WTC11 (cell line): ENCODE measurements at regions not wholly inside any gene's neighbourhood (a gene's known extent, or its start where the extent isn't known, plus 50 kb on each side); places are given as distances from the start of the nearest gene placed in this dataset.

Source experiments
- ATAC-seq: fragments of 200-7000 bp; cut with Tn5 transposase; 2 replicates; pipeline ENCODE4 v1.10.0; 2021; ENCODE audit warnings: mild to moderate bottlenecking, moderate library complexity
- CTCF ChIA-PET: fragments of 300-600 bp; sonication (Branson Sonifier 250); formaldehyde crosslinking; loops from one replicate; lab custom pipeline; 2021; ENCODE audit warnings: antibody characterized with exemption; lab: Charles Lee
- POLR2A ChIA-PET: fragments of 350-600 bp; sonication (Branson Sonifier 250); formaldehyde crosslinking; loops from one replicate; lab custom pipeline; 2021; ENCODE audit warnings: antibody characterized with exemption; lab: Charles Lee
- DNase-seq: peaks from one replicate; pipeline ENCODE4 v3.0.0; 2021; ENCODE audit warnings: low spot score
- H3K27ac Mint-ChIP-seq: 2 replicates; pipeline ENCODE4 v1.8.0; 2021; ENCODE audit warnings: mixed read lengths
- H3K27me3 Mint-ChIP-seq: 2 replicates; pipeline ENCODE4 v1.8.0; 2021; ENCODE audit warnings: low read depth, mild to moderate bottlenecking, moderate library complexity, mixed read lengths
- H3K36me3 Mint-ChIP-seq: 2 replicates; pipeline ENCODE4 v1.8.0; 2021; ENCODE audit warnings: mixed read lengths
- H3K4me1 Mint-ChIP-seq: 2 replicates; pipeline ENCODE4 v1.8.0; 2022; ENCODE audit warnings: mixed read lengths
- H3K4me3 Mint-ChIP-seq: 2 replicates; pipeline ENCODE4 v1.8.0; 2021; ENCODE audit warnings: mild to moderate bottlenecking, moderate library complexity, mixed read lengths
- H3K9me3 Mint-ChIP-seq: 2 replicates; pipeline ENCODE4 v1.8.0; 2021; ENCODE audit warnings: mixed read lengths
- ATF1 ChIP-seq: sonication (generic); formaldehyde crosslinking; IDR thresholded peaks from 2 replicates; pipeline ENCODE4 v1.8.1; 2023; ENCODE audit warnings: mild to moderate bottlenecking, moderate library complexity, missing genetic modification reagents
- CREB1 ChIP-seq: sonication (generic); formaldehyde crosslinking; IDR thresholded peaks from 2 replicates; pipeline ENCODE4 v1.8.0; 2023; ENCODE audit warnings: mild to moderate bottlenecking, missing genetic modification reagents
- ESRRA ChIP-seq: sonication (generic); formaldehyde crosslinking; IDR thresholded peaks from 2 replicates; pipeline ENCODE4 v1.8.1; 2022; ENCODE audit warnings: mild to moderate bottlenecking, missing genetic modification reagents, borderline replicate concordance
- HMGA2 ChIP-seq: fragments of 250-450 bp; sonication (Bioruptor Pico); IDR thresholded peaks from 2 replicates; pipeline ENCODE4 v1.4.0; 2021; ENCODE audit warnings: mild to moderate bottlenecking, moderate library complexity
- JUN ChIP-seq: sonication (generic); formaldehyde crosslinking; IDR thresholded peaks from 2 replicates; pipeline ENCODE4 v1.8.0; 2023; ENCODE audit warnings: mild to moderate bottlenecking, missing genetic modification reagents
- SMAD4 ChIP-seq: sonication (generic); formaldehyde crosslinking; IDR thresholded peaks from 2 replicates; pipeline ENCODE4 v1.8.0; 2022; ENCODE audit warnings: mild to moderate bottlenecking, missing genetic modification reagents
- TEAD4 ChIP-seq: sonication (generic); formaldehyde crosslinking; IDR thresholded peaks from 2 replicates; pipeline ENCODE4 v1.8.0; 2022; ENCODE audit warnings: mild to moderate bottlenecking, missing genetic modification reagents
- ZNF138 ChIP-seq: sonication (generic); formaldehyde crosslinking; conservative IDR thresholded peaks from 2 replicates; pipeline ENCODE4 v1.8.1; 2022; ENCODE audit warnings: mild to moderate bottlenecking, moderate library complexity, missing genetic modification reagents
- TF ChIP-seq, protein P1 (sequence below): sonication (generic); formaldehyde crosslinking; IDR thresholded peaks from 2 replicates; pipeline ENCODE4 v1.8.1; 2023; ENCODE audit warnings: mild to moderate bottlenecking, moderate library complexity, missing genetic modification reagents
- TF ChIP-seq, protein P2 (sequence below): sonication (generic); formaldehyde crosslinking; IDR thresholded peaks from 2 replicates; pipeline ENCODE4 v1.8.1; 2023; ENCODE audit warnings: mild to moderate bottlenecking, missing genetic modification reagents
- TF ChIP-seq, protein P3 (sequence below): sonication (generic); formaldehyde crosslinking; IDR thresholded peaks from 2 replicates; pipeline ENCODE4 v1.8.1; 2022; ENCODE audit warnings: low read depth, mild to moderate bottlenecking, moderate library complexity, missing genetic modification reagents, borderline replicate concordance
- TF ChIP-seq, protein P4 (sequence below): sonication (generic); formaldehyde crosslinking; IDR thresholded peaks from 2 replicates; pipeline ENCODE4 v1.8.0; 2022; ENCODE audit warnings: mild to moderate bottlenecking, missing genetic modification reagents
- TF ChIP-seq, protein P5 (sequence below): sonication (generic); formaldehyde crosslinking; IDR thresholded peaks from 2 replicates; pipeline ENCODE4 v1.8.0; 2023; ENCODE audit warnings: missing genetic modification reagents, mild to moderate bottlenecking, borderline replicate concordance

DNA sequence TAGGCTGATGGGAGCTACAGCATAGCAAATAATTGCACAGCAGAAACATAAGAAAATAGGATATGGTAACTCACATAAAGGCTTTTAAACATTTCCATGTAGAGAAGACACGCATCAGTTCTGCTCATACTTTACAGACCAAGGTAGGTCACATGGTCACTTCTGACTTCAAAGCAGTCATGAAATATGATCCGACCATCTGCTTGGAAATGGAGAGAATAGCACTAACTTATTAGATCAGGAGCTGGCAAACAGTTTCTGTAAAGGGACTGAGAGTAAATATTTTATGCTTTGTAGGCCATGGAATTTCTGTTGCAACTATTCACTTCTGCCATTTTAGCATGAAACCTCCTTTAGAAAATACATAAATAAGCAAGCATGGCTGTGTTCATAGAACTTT lies 936.6 kb upstream of the FANCL start:
- H3K27me3 Mint-ChIP-seq = peaks cover 31% of the 10 kb centered on the region
- no peak for ATAC-seq
- DNase-seq = no peak
- CTCF ChIA-PET = no interaction called here
- no peaks in the 10 kb centered on the region for H3K36me3 Mint-ChIP-seq
- H3K9me3 Mint-ChIP-seq = no peaks in the 10 kb centered on the region
- POLR2A ChIA-PET = no interaction called here
- H3K4me1 Mint-ChIP-seq = peaks cover 25% of the 10 kb centered on the region
- H3K4me3 Mint-ChIP-seq = no peak overlapping the region
- TF ChIP-seq HMGA2 (CRISPR knock-in tag) = no peak
- TF ChIP-seq, protein P1, sequence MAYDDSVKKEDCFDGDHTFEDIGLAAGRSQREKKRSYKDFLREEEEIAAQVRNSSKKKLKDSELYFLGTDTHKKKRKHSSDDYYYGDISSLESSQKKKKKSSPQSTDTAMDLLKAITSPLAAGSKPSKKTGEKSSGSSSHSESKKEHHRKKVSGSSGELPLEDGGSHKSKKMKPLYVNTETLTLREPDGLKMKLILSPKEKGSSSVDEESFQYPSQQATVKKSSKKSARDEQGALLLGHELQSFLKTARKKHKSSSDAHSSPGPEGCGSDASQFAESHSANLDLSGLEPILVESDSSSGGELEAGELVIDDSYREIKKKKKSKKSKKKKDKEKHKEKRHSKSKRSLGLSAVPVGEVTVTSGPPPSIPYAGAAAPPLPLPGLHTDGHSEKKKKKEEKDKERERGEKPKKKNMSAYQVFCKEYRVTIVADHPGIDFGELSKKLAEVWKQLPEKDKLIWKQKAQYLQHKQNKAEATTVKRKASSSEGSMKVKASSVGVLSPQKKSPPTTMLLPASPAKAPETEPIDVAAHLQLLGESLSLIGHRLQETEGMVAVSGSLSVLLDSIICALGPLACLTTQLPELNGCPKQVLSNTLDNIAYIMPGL = no peak
- TF ChIP-seq CREB1 = no peak
- H3K27ac Mint-ChIP-seq = no peak overlapping the region

DNA sequence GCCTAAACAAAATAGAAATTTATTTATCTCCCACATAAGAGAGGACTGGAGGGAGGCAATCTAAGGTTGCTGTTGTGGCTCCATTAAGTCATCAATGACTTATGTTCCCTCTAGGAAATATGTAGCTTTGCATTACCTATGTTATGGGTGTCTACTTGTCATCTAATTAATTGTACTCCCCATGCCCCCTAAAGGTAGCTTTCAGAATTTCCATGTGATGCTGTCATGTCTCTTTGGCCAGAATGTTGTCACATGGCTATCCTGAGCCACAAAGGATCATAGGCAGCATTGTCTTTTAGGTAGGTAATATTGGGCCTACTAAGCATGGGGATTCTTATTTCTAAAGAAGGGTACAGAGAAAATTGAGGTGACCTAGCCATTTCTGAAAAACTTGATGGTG lies 935.6 kb upstream of the FANCL start:
- ChIA-PET CTCF (no interaction called here), POLR2A (no interaction called here)
- no peaks in the 10 kb centered on the region for H3K36me3 Mint-ChIP-seq
- ATAC-seq (0 out of 2 replicates have a peak, but pooled peaks have one; percentile 28), DNase-seq (no peak)
- H3K9me3 Mint-ChIP-seq = no peaks in the 10 kb centered on the region
- TF ChIP-seq ATF1 (CRISPR knock-in tag) (no peak), ESRRA (CRISPR knock-in tag) (no peak), JUN (CRISPR knock-in tag) (no peak), ZNF138 (CRISPR knock-in tag) (no peak), TEAD4 (CRISPR knock-in tag) (no peak), SMAD4 (CRISPR knock-in tag) (no peak)
- TF ChIP-seq, protein P2, sequence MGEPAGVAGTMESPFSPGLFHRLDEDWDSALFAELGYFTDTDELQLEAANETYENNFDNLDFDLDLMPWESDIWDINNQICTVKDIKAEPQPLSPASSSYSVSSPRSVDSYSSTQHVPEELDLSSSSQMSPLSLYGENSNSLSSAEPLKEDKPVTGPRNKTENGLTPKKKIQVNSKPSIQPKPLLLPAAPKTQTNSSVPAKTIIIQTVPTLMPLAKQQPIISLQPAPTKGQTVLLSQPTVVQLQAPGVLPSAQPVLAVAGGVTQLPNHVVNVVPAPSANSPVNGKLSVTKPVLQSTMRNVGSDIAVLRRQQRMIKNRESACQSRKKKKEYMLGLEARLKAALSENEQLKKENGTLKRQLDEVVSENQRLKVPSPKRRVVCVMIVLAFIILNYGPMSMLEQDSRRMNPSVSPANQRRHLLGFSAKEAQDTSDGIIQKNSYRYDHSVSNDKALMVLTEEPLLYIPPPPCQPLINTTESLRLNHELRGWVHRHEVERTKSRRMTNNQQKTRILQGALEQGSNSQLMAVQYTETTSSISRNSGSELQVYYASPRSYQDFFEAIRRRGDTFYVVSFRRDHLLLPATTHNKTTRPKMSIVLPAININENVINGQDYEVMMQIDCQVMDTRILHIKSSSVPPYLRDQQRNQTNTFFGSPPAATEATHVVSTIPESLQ (CRISPR knock-in tag) = no peak
- TF ChIP-seq, protein P3, sequence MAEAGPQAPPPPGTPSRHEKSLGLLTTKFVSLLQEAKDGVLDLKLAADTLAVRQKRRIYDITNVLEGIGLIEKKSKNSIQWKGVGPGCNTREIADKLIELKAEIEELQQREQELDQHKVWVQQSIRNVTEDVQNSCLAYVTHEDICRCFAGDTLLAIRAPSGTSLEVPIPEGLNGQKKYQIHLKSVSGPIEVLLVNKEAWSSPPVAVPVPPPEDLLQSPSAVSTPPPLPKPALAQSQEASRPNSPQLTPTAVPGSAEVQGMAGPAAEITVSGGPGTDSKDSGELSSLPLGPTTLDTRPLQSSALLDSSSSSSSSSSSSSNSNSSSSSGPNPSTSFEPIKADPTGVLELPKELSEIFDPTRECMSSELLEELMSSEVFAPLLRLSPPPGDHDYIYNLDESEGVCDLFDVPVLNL (CRISPR knock-in tag) = no peak
- TF ChIP-seq, protein P4, sequence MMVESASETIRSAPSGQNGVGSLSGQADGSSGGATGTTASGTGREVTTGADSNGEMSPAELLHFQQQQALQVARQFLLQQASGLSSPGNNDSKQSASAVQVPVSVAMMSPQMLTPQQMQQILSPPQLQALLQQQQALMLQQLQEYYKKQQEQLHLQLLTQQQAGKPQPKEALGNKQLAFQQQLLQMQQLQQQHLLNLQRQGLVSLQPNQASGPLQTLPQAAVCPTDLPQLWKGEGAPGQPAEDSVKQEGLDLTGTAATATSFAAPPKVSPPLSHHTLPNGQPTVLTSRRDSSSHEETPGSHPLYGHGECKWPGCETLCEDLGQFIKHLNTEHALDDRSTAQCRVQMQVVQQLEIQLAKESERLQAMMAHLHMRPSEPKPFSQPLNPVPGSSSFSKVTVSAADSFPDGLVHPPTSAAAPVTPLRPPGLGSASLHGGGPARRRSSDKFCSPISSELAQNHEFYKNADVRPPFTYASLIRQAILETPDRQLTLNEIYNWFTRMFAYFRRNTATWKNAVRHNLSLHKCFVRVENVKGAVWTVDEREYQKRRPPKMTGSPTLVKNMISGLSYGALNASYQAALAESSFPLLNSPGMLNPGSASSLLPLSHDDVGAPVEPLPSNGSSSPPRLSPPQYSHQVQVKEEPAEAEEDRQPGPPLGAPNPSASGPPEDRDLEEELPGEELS = no peak
- TF ChIP-seq, protein P5, sequence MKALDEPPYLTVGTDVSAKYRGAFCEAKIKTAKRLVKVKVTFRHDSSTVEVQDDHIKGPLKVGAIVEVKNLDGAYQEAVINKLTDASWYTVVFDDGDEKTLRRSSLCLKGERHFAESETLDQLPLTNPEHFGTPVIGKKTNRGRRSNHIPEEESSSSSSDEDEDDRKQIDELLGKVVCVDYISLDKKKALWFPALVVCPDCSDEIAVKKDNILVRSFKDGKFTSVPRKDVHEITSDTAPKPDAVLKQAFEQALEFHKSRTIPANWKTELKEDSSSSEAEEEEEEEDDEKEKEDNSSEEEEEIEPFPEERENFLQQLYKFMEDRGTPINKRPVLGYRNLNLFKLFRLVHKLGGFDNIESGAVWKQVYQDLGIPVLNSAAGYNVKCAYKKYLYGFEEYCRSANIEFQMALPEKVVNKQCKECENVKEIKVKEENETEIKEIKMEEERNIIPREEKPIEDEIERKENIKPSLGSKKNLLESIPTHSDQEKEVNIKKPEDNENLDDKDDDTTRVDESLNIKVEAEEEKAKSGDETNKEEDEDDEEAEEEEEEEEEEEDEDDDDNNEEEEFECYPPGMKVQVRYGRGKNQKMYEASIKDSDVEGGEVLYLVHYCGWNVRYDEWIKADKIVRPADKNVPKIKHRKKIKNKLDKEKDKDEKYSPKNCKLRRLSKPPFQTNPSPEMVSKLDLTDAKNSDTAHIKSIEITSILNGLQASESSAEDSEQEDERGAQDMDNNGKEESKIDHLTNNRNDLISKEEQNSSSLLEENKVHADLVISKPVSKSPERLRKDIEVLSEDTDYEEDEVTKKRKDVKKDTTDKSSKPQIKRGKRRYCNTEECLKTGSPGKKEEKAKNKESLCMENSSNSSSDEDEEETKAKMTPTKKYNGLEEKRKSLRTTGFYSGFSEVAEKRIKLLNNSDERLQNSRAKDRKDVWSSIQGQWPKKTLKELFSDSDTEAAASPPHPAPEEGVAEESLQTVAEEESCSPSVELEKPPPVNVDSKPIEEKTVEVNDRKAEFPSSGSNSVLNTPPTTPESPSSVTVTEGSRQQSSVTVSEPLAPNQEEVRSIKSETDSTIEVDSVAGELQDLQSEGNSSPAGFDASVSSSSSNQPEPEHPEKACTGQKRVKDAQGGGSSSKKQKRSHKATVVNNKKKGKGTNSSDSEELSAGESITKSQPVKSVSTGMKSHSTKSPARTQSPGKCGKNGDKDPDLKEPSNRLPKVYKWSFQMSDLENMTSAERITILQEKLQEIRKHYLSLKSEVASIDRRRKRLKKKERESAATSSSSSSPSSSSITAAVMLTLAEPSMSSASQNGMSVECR (CRISPR knock-in tag) = no peak
- peaks cover 15% of the 10 kb centered on the region for H3K4me1 Mint-ChIP-seq
- no peak overlapping the region for H3K27ac Mint-ChIP-seq
- peaks cover 21% of the 10 kb centered on the region for H3K27me3 Mint-ChIP-seq
- H3K4me3 Mint-ChIP-seq = no peak overlapping the region
